Liver (tissue), 3 donors: ENCODE measurements at regions not wholly inside any gene's neighbourhood (a gene's known extent, or its start where the extent isn't known, plus 50 kb on each side); places are given as distances from the start of the nearest gene placed in this dataset.

Source experiments
- ATF3 ChIP-seq: IDR thresholded peaks from 2 replicates; pipeline ENCODE4 v1.6.1; 2016; ENCODE audit warnings: antibody characterized with exemption
- CTCF ChIP-seq: fragments of 150-350 bp; IDR thresholded peaks from 2 replicates; pipeline ENCODE4 v1.5.1; 2017; ENCODE audit warnings: improper control_type of control experiment, low read depth, low read length; ENCODE audit not compliant: missing input control
- EGR1 ChIP-seq, 2 donors: IDR thresholded peaks; 2 replicates each; pipeline ENCODE4 v1.6.1; 2016 to 2018; ENCODE audit warnings: antibody characterized with exemption in 2 of 2, low read depth in 2 of 2
- GABPA ChIP-seq, 2 donors: IDR thresholded peaks in 1 of 2; conservative IDR thresholded peaks in 1 of 2; 2 replicates each; pipeline ENCODE4 v1.6.1; 2016; ENCODE audit warnings: antibody characterized with exemption in 2 of 2, mild to moderate bottlenecking in 1 of 2, moderate library complexity in 1 of 2
- HNF4G ChIP-seq: IDR thresholded peaks from 2 replicates; pipeline ENCODE4 v1.6.1; 2016; ENCODE audit warnings: antibody characterized with exemption
- JUND ChIP-seq, 2 donors: IDR thresholded peaks; 2 replicates each; pipeline ENCODE4 v1.6.1; 2016; ENCODE audit warnings: antibody characterized with exemption in 2 of 2
- RAD21 ChIP-seq, 2 donors: IDR thresholded peaks; 2 replicates each; pipeline ENCODE4 v1.6.1; 2016; ENCODE audit warnings: antibody characterized with exemption in 2 of 2, mild to moderate bottlenecking in 2 of 2
- TAF1 ChIP-seq: conservative IDR thresholded peaks from 2 replicates; pipeline ENCODE4 v1.6.1; 2016; ENCODE audit warnings: antibody characterized with exemption, mild to moderate bottlenecking
- TF ChIP-seq, protein P1 (sequence below): IDR thresholded peaks from 2 replicates; pipeline ENCODE4 v1.6.1; 2016; ENCODE audit warnings: antibody characterized with exemption
- TF ChIP-seq, protein P2 (sequence below): IDR thresholded peaks from 2 replicates; pipeline ENCODE4 v1.6.1; 2016; ENCODE audit warnings: antibody characterized with exemption, mild to moderate bottlenecking
- donor health status: healthy.
- donor health status: healthy.

- no peak for TF ChIP-seq CTCF
- TF ChIP-seq RAD21 (IDR thresholded peaks at IDR 0.05) = no peak
- no peak for TF ChIP-seq HNF4G
- TF ChIP-seq GABPA (IDR thresholded peaks at IDR 0.05 in 1 of 2, conservative IDR thresholded peaks at IDR 0.05 in 1 of 2) = no peak
- TF ChIP-seq JUND (IDR thresholded peaks at IDR 0.05) = no peak
- TF ChIP-seq, protein P1, sequence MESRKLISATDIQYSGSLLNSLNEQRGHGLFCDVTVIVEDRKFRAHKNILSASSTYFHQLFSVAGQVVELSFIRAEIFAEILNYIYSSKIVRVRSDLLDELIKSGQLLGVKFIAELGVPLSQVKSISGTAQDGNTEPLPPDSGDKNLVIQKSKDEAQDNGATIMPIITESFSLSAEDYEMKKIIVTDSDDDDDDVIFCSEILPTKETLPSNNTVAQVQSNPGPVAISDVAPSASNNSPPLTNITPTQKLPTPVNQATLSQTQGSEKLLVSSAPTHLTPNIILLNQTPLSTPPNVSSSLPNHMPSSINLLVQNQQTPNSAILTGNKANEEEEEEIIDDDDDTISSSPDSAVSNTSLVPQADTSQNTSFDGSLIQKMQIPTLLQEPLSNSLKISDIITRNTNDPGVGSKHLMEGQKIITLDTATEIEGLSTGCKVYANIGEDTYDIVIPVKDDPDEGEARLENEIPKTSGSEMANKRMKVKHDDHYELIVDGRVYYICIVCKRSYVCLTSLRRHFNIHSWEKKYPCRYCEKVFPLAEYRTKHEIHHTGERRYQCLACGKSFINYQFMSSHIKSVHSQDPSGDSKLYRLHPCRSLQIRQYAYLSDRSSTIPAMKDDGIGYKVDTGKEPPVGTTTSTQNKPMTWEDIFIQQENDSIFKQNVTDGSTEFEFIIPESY = no peak
- TF ChIP-seq ATF3 = no peak
- TF ChIP-seq, protein P2, sequence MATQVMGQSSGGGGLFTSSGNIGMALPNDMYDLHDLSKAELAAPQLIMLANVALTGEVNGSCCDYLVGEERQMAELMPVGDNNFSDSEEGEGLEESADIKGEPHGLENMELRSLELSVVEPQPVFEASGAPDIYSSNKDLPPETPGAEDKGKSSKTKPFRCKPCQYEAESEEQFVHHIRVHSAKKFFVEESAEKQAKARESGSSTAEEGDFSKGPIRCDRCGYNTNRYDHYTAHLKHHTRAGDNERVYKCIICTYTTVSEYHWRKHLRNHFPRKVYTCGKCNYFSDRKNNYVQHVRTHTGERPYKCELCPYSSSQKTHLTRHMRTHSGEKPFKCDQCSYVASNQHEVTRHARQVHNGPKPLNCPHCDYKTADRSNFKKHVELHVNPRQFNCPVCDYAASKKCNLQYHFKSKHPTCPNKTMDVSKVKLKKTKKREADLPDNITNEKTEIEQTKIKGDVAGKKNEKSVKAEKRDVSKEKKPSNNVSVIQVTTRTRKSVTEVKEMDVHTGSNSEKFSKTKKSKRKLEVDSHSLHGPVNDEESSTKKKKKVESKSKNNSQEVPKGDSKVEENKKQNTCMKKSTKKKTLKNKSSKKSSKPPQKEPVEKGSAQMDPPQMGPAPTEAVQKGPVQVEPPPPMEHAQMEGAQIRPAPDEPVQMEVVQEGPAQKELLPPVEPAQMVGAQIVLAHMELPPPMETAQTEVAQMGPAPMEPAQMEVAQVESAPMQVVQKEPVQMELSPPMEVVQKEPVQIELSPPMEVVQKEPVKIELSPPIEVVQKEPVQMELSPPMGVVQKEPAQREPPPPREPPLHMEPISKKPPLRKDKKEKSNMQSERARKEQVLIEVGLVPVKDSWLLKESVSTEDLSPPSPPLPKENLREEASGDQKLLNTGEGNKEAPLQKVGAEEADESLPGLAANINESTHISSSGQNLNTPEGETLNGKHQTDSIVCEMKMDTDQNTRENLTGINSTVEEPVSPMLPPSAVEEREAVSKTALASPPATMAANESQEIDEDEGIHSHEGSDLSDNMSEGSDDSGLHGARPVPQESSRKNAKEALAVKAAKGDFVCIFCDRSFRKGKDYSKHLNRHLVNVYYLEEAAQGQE = no peak
- TF ChIP-seq TAF1 = no peak
- TF ChIP-seq EGR1 (IDR thresholded peaks at IDR 0.05; ENCODE audit: low read depth in 2 of 2) = no peak
These were observed 1085.2 kb upstream of the AMELY start for GRCh38 chrY:7996726-7997125.
